ENCODE measurements at regions not wholly inside any gene's neighbourhood (a gene's known extent, or its start where the extent isn't known, plus 50 kb on each side); places are given as distances from the start of the nearest gene placed in this dataset.

DNA sequence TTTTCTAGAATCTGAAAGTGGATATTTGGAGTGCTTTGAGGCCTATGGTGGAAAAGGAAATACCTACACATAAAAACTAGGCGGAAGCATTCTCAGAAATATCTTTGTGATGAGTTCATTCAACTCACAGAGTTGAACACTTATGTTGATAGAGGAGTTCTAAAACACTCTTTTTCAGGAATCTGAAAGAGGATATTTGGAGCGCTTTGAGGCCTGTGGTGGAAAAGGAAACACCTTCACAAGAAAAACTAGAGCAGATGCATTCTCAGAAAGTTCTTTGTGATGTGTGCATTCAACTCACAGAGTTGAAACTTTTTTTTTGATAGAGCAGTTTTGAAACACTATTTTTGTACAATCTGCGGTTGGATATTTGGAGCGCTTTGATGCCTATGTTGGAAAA lies 1250.0 kb upstream of the DEFB115 start:
- peak in 1 of 2 experiments; percentile 5 for DNase-seq
